GM13977 (cell line): ENCODE measurements at regions not wholly inside any gene's neighbourhood (a gene's known extent, or its start where the extent isn't known, plus 50 kb on each side); places are given as distances from the start of the nearest gene placed in this dataset.

Experiments used
- DNase-seq: peaks from one replicate; pipeline ENCODE4 v3.0.0; 2012; ENCODE audit warnings: low spot score
- in situ Hi-C: fragments of 300-500 bp; cut with MboI; formaldehyde crosslinking; loops from one replicate; pipeline ENCODE4 v1.12.0; 2022; ENCODE audit warnings: low sequenced_read_pairs, low pct_unique_long_range_greater_than_20kb, mixed read lengths, inconsistent platforms; ENCODE audit not compliant: unreplicated experiment
- TF ChIP-seq, protein P1 (sequence below): IDR thresholded peaks from 2 replicates; pipeline ENCODE4 v1.5.1; 2012; ENCODE audit warnings: mild to moderate bottlenecking, control low read depth; ENCODE audit not compliant: insufficient read depth; ENCODE audit errors: extremely low read depth, missing control alignments

DNA sequence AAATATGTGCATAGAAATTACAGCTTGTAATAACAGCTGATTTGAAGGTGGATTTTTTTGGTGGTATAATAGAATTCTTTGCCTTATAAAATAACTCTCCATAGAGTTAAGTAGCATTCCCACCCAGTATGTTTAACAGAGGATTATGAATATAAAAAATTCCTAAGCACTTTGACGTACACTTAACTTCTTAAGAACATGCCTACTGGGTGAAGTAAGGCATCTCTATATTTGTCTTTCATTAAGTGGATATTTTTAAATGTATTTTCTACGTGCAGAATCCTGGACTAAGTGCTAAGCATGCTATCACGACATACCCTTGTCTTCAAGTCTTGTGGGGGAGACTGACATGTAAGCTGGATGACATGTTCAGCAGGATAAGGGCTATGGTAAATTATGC is 217.7 kb upstream of the BMPER start:
- TF ChIP-seq, protein P1, sequence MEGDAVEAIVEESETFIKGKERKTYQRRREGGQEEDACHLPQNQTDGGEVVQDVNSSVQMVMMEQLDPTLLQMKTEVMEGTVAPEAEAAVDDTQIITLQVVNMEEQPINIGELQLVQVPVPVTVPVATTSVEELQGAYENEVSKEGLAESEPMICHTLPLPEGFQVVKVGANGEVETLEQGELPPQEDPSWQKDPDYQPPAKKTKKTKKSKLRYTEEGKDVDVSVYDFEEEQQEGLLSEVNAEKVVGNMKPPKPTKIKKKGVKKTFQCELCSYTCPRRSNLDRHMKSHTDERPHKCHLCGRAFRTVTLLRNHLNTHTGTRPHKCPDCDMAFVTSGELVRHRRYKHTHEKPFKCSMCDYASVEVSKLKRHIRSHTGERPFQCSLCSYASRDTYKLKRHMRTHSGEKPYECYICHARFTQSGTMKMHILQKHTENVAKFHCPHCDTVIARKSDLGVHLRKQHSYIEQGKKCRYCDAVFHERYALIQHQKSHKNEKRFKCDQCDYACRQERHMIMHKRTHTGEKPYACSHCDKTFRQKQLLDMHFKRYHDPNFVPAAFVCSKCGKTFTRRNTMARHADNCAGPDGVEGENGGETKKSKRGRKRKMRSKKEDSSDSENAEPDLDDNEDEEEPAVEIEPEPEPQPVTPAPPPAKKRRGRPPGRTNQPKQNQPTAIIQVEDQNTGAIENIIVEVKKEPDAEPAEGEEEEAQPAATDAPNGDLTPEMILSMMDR = no peak
- in situ Hi-C loops = no loop called here
- DNase-seq = no peak

DNA sequence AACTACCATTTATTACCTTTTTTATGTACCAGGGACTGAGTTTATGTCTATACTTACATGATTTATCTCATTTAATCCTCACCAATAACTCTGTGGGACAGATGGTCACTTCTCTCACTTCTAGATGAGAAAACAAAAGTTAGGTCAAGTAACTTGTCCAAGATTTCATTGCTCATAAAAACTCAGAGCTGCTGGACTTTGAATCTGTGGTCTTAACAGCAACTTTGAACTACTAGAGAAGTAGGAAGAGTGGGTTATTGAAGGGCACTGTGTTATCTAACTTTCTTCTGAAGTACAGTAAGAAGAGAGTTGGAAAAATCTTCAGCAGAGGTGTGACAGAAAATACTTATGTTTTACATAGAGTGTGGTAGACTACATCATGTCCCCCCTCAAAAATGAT is 214.2 kb upstream of the BMPER start:
- TF ChIP-seq, protein P1 = no peak
- in situ Hi-C loops = no loop called here
- DNase-seq = no peak

DNA sequence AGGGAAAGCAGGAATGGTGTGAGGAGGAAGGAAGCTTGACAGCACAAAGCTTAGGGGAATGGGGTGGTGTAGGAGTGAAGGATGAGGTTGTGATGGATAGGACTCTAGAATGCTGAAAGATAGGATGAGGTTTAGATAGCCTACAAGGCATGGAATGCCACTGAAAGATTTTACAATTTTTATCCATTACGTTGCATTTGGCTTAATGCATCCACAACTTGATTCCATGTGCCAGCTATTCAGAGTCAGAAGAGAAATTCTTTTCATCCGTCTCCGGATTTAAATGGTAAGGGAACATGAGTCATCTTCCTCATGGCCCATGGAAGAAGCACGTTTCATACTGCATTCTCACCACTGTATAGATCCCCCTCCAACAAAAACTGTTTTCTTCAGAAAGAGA is 212.4 kb upstream of the BMPER start:
- TF ChIP-seq, protein P1 = no peak
- DNase-seq = no peak
- in situ Hi-C loops = no loop called here

DNA sequence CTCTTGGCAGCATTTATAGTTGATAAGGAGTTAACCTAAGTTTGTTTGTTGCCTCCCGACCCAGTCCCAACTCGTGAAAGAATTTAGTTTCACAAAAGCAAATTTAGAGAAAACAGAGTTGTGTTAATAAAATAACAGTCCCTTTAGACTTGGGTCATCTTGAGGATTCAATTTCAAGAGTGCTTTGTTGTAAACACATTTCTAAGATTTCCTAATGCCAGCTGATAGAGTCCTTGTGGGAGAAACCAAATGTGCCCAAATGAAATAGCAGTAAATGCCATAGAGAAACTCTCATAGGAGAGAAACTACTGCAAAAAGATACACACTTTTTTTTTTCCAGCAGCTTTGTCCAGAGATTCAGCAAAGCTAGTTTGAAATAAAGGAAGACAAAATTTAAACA is 211.3 kb upstream of the BMPER start:
- in situ Hi-C loops = no loop called here
- DNase-seq = no peak
- TF ChIP-seq, protein P1 = no peak

DNA sequence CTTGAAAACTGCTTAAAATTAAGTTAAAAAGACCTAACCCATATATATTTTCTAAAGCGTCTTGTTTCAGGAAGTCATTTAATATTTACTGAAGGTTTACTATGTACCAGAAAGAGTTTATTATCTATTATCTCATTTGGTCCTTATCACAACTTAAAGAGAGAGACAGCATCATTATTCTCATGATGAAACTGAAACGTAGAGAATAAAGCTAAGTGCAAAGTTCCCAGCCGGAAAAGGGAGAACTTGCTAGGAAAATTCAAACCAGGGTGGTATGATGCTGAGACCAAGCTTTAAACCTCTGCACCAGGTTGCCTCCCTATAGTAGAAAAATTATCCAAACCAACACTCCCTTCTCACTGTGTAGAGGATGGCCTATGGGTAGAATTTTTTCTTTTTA is 207.7 kb upstream of the BMPER start:
- TF ChIP-seq, protein P1 = no peak
- in situ Hi-C loops = no loop called here
- DNase-seq = no peak

DNA sequence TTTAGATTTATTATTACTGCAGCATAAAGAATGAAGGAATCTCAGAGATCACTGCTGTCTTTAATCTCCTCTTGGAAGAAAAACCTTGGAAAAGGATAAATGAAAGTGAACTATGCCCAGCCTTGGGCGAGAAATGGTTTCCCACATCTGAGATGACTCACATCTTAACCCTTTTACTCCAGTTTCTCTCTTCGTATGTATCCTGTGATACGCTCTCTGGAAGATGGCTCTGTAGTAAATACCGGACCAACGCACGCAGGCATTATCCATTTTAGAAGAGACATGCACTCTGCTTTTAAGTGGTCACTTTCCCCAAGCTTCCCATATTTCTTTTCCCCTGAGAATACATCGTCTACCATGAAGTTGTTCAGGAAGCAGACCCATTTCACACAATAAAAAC is 207.3 kb upstream of the BMPER start:
- in situ Hi-C loops = no loop called here
- TF ChIP-seq, protein P1 = no peak
- no peak for DNase-seq

DNA sequence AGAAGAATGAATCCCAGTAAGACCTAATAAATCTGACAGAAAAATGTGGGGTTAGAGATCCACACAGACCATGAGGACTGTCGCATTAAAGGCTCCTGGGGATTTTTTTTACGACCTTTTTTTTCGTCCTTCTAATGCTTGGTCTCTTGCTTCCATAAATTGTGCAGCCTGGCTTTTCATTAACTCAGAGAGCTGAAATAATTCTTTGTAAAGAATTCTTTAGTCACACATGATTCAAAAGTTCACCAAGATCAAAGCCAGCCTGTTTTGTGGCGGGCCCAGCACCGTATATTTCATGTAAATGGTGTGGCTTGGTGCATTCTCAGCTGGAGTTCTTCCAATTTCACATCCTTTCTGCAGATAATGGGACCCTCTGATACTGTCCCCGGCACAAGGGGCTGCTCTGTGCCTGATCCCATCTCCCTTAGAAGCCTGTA is 206.6 kb upstream of the BMPER start:
- TF ChIP-seq, protein P1 = no peak
- in situ Hi-C loops = no loop called here
- DNase-seq = no peak
